ENCODE measurements at regions not wholly inside any gene's neighbourhood (a gene's known extent, or its start where the extent isn't known, plus 50 kb on each side); places are given as distances from the start of the nearest gene placed in this dataset.

GRCh38 chr11:36899800-36900199 is 301.8 kb upstream of the RAG2 start:
- DNase-seq (ENCODE audit: low read depth in 2 of 2) = no peak

GRCh38 chr11:36890841-36891240 is 292.8 kb upstream of the RAG2 start:
- no peak for DNase-seq (ENCODE audit: low read depth in 2 of 2)

- no peak for DNase-seq (ENCODE audit: low read depth in 2 of 2)
These were observed 292.2 kb upstream of the RAG2 start for GRCh38 chr11:36890121-36890679.

GRCh38 chr11:36885154-36885553 is 287.1 kb upstream of the RAG2 start:
- no peak for DNase-seq (ENCODE audit: low read depth in 2 of 2)

- DNase-seq (ENCODE audit: low read depth in 2 of 2) = no peak
These were observed 280.7 kb upstream of the RAG2 start for GRCh38 chr11:36878737-36879136.

GRCh38 chr11:36877149-36877548 is 279.1 kb upstream of the RAG2 start:
- DNase-seq (ENCODE audit: low read depth in 2 of 2) = no peak

GRCh38 chr11:36876266-36876665 is 278.2 kb upstream of the RAG2 start:
- no peak for DNase-seq (ENCODE audit: low read depth in 2 of 2)

GRCh38 chr11:36874291-36874690 is 276.3 kb upstream of the RAG2 start:
- no peak for DNase-seq (ENCODE audit: low read depth in 2 of 2)

- no peak for DNase-seq (ENCODE audit: low read depth in 2 of 2)
These were observed 272.3 kb upstream of the RAG2 start for GRCh38 chr11:36870361-36870760.

- DNase-seq (ENCODE audit: low read depth in 2 of 2) = no peak
These were observed 270.3 kb upstream of the RAG2 start for GRCh38 chr11:36868380-36868779.

- DNase-seq (ENCODE audit: low read depth in 2 of 2) = no peak
These were observed 267.8 kb upstream of the RAG2 start for GRCh38 chr11:36865846-36866245.

GRCh38 chr11:36854875-36855274 is 256.8 kb upstream of the RAG2 start:
- no peak for DNase-seq (ENCODE audit: low read depth in 2 of 2)

- DNase-seq (ENCODE audit: low read depth in 2 of 2) = no peak
These were observed 250.6 kb upstream of the RAG2 start for GRCh38 chr11:36848660-36849059.

- no peak for DNase-seq (ENCODE audit: low read depth in 2 of 2)
These were observed 242.3 kb upstream of the RAG2 start for GRCh38 chr11:36840378-36840777.

- no peak for DNase-seq (ENCODE audit: low read depth in 2 of 2)
These were observed 239.9 kb upstream of the RAG2 start for GRCh38 chr11:36837831-36838437.

- DNase-seq (ENCODE audit: low read depth in 2 of 2) = no peak
These were observed 227.2 kb upstream of the RAG2 start for GRCh38 chr11:36825251-36825650.

- DNase-seq (ENCODE audit: low read depth in 2 of 2) = no peak
These were observed 226.3 kb upstream of the RAG2 start for GRCh38 chr11:36824349-36824748.

GRCh38 chr11:36822829-36823228 is 224.8 kb upstream of the RAG2 start:
- no peak for DNase-seq (ENCODE audit: low read depth in 2 of 2)

- no peak for DNase-seq (ENCODE audit: low read depth in 2 of 2)
These were observed 220.4 kb upstream of the RAG2 start for GRCh38 chr11:36818410-36818809.

- no peak for DNase-seq (ENCODE audit: low read depth in 2 of 2)
These were observed 219.4 kb upstream of the RAG2 start for GRCh38 chr11:36817336-36817965.

GRCh38 chr11:36809303-36809702 is 211.3 kb upstream of the RAG2 start:
- DNase-seq (ENCODE audit: low read depth in 2 of 2) = no peak

GRCh38 chr11:36807871-36808270 is 209.8 kb upstream of the RAG2 start:
- DNase-seq (ENCODE audit: low read depth in 2 of 2) = no peak

- no peak for DNase-seq (ENCODE audit: low read depth in 2 of 2)
These were observed 205.0 kb upstream of the RAG2 start for GRCh38 chr11:36803084-36803483.
